ENCODE measurements at regions not wholly inside any gene's neighbourhood (a gene's known extent, or its start where the extent isn't known, plus 50 kb on each side); places are given as distances from the start of the nearest gene placed in this dataset.

GRCh38 chr20:1810926-1811620, 84.1 kb upstream of the SIRPA start:
- CTCF ChIA-PET = interaction anchor here (0.6 to 4.3 kb wide), 6 partner anchors 9 to 258 kb away, joined by 3 to 25 read pairs (median 4); no protein-coding TSS in a partner anchor
- RAD21 ChIA-PET (ENCODE audit: unreplicated experiment) = interaction anchor here (1.9 kb wide), 1 partner anchor 9 kb away, joined by 14 read pairs; no protein-coding TSS in a partner anchor
- H3K9ac ChIP-seq (ENCODE audit: control insufficient read depth, insufficient read depth, low read length) = no peak overlapping the region
- H3K4me2 ChIP-seq (ENCODE audit: control insufficient read depth, insufficient read depth) = no peak overlapping the region
- POLR2A ChIA-PET = interaction anchor here (0.6 kb wide), 1 partner anchor 64 kb away, joined by 3 read pairs; no protein-coding TSS in a partner anchor
- H3K27me3 ChIP-seq (replicated peaks in 1 of 2; ENCODE audit: control insufficient read depth in 2 of 2, insufficient read depth in 2 of 2, low read length in 1 of 2) = peaks cover 2 to 3% of the 10 kb centered on the region in 2 experiments; a peak in 1 of 4 replicates
- TF ChIP-seq ETV6 (conservative IDR thresholded peaks at IDR 0.05 in 1 of 2, IDR thresholded peaks at IDR 0.05 in 1 of 2; ENCODE audit: borderline replicate concordance in 1 of 2, low read depth in 1 of 2) (no peak), TCF3 (IDR thresholded peaks at IDR 0.05; ENCODE audit: borderline replicate concordance, insufficient read depth, low read depth, low read length) (no peak), CHD2 (IDR thresholded peaks at IDR 0.05; ENCODE audit: borderline replicate concordance, low read depth, low read length) (no peak), PAX8 (IDR thresholded peaks at IDR 0.05) (no peak), BCL11A (IDR thresholded peaks at IDR 0.05; ENCODE audit: low read depth, low read length) (no peak), ATF7 (IDR thresholded peaks at IDR 0.05; ENCODE audit: low read depth) (no peak), CREM (IDR thresholded peaks at IDR 0.05; ENCODE audit: low read depth) (no peak), STAT3 (IDR thresholded peaks at IDR 0.05; ENCODE audit: low read depth, low read length) (no peak), JUNB (IDR thresholded peaks at IDR 0.05) (no peak), NRF1 (conservative IDR thresholded peaks at IDR 0.05; ENCODE audit: low read depth, low read length) (no peak), NR2C2 (IDR thresholded peaks at IDR 0.05; ENCODE audit: borderline replicate concordance, control insufficient read depth, insufficient read length, low read depth) (no peak), SPI1 (IDR thresholded peaks at IDR 0.05; ENCODE audit: borderline replicate concordance, insufficient read depth, low read depth, low read length) (no peak), SMAD5 (IDR thresholded peaks at IDR 0.05; ENCODE audit: low read depth) (no peak), CREB1 (IDR thresholded peaks at IDR 0.05; ENCODE audit: low read depth) (no peak), CBX5 (IDR thresholded peaks at IDR 0.05; ENCODE audit: low read depth) (no peak), ZNF24 (IDR thresholded peaks at IDR 0.05) (no peak)
- TF ChIP-seq, protein P1, sequence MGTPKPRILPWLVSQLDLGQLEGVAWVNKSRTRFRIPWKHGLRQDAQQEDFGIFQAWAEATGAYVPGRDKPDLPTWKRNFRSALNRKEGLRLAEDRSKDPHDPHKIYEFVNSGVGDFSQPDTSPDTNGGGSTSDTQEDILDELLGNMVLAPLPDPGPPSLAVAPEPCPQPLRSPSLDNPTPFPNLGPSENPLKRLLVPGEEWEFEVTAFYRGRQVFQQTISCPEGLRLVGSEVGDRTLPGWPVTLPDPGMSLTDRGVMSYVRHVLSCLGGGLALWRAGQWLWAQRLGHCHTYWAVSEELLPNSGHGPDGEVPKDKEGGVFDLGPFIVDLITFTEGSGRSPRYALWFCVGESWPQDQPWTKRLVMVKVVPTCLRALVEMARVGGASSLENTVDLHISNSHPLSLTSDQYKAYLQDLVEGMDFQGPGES (IDR thresholded peaks at IDR 0.05) = no peak
- TF ChIP-seq, protein P2, sequence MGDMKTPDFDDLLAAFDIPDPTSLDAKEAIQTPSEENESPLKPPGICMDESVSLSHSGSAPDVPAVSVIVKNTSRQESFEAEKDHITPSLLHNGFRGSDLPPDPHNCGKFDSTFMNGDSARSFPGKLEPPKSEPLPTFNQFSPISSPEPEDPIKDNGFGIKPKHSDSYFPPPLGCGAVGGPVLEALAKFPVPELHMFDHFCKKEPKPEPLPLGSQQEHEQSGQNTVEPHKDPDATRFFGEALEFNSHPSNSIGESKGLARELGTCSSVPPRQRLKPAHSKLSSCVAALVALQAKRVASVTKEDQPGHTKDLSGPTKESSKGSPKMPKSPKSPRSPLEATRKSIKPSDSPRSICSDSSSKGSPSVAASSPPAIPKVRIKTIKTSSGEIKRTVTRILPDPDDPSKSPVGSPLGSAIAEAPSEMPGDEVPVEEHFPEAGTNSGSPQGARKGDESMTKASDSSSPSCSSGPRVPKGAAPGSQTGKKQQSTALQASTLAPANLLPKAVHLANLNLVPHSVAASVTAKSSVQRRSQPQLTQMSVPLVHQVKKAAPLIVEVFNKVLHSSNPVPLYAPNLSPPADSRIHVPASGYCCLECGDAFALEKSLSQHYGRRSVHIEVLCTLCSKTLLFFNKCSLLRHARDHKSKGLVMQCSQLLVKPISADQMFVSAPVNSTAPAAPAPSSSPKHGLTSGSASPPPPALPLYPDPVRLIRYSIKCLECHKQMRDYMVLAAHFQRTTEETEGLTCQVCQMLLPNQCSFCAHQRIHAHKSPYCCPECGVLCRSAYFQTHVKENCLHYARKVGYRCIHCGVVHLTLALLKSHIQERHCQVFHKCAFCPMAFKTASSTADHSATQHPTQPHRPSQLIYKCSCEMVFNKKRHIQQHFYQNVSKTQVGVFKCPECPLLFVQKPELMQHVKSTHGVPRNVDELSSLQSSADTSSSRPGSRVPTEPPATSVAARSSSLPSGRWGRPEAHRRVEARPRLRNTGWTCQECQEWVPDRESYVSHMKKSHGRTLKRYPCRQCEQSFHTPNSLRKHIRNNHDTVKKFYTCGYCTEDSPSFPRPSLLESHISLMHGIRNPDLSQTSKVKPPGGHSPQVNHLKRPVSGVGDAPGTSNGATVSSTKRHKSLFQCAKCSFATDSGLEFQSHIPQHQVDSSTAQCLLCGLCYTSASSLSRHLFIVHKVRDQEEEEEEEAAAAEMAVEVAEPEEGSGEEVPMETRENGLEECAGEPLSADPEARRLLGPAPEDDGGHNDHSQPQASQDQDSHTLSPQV (IDR thresholded peaks at IDR 0.05) = no peak
- 8% methylated on average over 7 of the region's 7 CpGs for WGBS (ENCODE audit: insufficient coverage, insufficient replicate concordance, low lambda C conversion rate, missing lambda C conversion rate)
- H3K4me3 ChIP-seq = no peak overlapping the region
- ATAC-seq (no peak), FAIRE-seq (no peak), DNase-seq (ENCODE audit: low read depth, low spot score) (no peak)
- in situ Hi-C loops (cut with MboI) (no loop called here), intact Hi-C loops (cut with micrococcal nuclease; ENCODE audit: unreplicated experiment) (no loop called here)
- H4K20me1 ChIP-seq (ENCODE audit: control insufficient read depth, insufficient read depth) = no peaks in the 10 kb centered on the region
- H3K79me2 ChIP-seq (ENCODE audit: control insufficient read depth, insufficient read depth, low read length) = no peaks in the 10 kb centered on the region
- H3K36me3 ChIP-seq (ENCODE audit: control insufficient read depth in 2 of 2, insufficient read depth in 2 of 2, low read length in 1 of 2) = no peaks in the 10 kb centered on the region
- SMC1A ChIA-PET (ENCODE audit: uncharacterized antibody, unreplicated experiment) = interaction anchor here (0.6 to 1.6 kb wide), 4 partner anchors 21 to 63 kb away, joined by 3 to 5 read pairs (median 4); no protein-coding TSS in a partner anchor
- no peak overlapping the region for H3K27ac ChIP-seq (ENCODE audit: control insufficient read depth, insufficient read depth)
- peaks cover 11% of the 10 kb centered on the region for H3K4me1 ChIP-seq (ENCODE audit: control insufficient read depth, insufficient read depth, low read length)
- BruUV-seq (replicated peaks) = no TSS peak
- no peaks in the 10 kb centered on the region for H3K9me3 ChIP-seq (replicated peaks; ENCODE audit: control insufficient read depth, insufficient read depth, low read length)
- H2AFZ ChIP-seq (ENCODE audit: control insufficient read depth, low read depth, low read length) = peak overlapping the region; percentile 18

Data from GM12878 (cell line).